Stimulated activated CD4-positive, alpha-beta T cell treated with anti-CD3 and anti-CD28 coated beads, Interleukin-1b, Interleukin-23, amount 100 ng/mL, for 24 hours (primary cell): ENCODE measurements at regions not wholly inside any gene's neighbourhood (a gene's known extent, or its start where the extent isn't known, plus 50 kb on each side); places are given as distances from the start of the nearest gene placed in this dataset.
"Not testable (repeated sequence)": the region's sequence is repeated elsewhere in the genome, so short reads cannot be mapped to it uniquely, and the experiment has no call there.

Source experiments
- DNase-seq, 4 experiments: peaks; one replicate each; pipeline ENCODE4 v3.0.0-alpha.2; 2020; ENCODE audit warnings: low read depth in 4 of 4, low spot score in 1 of 4

DNA sequence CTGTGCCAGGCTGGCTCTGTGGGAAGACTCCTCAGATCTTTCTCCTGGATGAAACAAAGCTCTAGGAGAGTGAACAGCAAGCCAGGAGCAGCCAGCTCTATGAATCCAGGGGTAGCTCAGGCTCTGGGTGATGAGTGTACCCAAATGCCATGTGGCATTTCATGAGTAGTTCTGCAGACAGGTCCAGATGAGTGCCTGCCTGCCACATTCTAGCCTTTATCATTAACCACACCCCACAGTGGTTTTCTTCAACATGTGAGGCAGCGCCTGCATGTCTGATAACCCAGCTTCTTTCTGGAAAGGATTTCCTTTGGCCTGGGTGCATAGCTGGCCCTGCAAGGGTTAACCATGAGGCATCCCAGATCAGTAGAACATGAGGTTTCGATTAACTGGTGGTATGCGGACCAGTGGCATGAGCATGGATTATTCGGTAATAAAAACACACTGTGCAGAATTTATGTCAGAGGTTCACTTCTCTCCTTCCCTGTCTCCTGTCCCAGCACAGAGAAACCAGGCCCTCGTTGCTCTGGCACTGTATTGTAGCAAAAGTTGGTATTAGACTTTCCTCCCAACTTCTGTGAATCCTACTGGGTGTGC, 381.9 kb upstream of the ZNF462 start:
- DNase-seq: no peak

- DNase-seq: no peak
Observed at GRCh38 chr9:106482733-106483132, 380.2 kb upstream of the ZNF462 start.

DNA sequence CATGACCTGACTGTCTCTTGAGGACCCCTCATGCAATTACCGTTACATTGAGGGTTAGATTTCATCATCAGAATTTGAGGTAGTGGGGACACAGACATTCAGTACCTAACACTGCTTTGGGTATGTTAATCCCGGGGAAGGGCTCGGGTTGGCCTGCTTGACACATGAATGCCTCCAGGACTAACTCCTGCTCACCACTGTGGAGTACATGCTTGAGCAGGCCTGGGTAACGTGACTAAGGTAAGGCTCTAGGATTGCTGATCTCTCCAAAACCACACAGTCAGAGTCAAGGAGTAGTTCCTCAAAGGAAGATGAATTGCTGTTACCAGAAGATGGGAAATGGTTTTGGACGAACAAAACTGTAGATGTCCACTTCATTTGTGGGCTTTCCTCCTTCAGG, 376.3 kb upstream of the ZNF462 start:
- DNase-seq: no peak

DNA sequence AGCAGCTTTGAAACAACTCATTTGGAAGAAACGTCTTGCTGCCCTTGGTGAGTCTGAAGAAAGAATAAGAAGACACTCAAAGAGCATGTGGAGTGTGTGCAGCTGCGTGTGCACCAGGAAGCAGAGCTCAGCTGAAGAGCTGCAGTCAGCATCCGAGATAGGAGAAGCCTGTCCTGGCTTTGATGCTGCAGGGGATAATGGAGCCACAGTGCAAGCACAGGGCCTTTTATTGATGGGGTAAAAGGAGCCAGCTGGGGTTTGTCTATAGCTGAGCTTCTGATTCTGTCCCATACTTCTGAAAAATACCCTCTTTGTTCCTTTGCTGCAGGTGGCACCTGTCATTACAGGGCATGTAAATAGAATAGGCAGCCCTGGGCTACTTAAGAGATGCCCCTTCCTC, 375.7 kb upstream of the ZNF462 start:
- DNase-seq: no peak

DNA sequence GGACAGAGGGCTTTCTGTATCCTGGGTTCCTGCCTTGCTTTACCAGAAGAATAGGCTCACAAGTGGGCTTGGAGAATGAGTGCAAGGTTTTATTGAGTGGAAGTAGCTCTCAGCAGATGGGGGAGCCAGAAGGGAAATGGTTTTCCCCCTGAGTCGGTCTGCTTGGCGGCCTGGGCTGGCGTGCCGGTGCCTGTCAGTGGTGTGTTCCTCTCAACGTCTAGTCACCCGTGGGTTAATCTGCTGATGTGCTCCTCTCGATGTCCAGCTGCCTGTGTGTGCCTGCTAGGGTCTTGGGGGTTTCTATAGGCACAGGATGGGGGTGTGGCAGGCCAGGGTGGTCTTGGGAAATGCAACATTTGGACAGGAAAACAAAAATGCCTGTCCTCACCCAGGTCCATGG, 370.8 kb upstream of the ZNF462 start:
- not testable (repeated sequence) for DNase-seq

DNA sequence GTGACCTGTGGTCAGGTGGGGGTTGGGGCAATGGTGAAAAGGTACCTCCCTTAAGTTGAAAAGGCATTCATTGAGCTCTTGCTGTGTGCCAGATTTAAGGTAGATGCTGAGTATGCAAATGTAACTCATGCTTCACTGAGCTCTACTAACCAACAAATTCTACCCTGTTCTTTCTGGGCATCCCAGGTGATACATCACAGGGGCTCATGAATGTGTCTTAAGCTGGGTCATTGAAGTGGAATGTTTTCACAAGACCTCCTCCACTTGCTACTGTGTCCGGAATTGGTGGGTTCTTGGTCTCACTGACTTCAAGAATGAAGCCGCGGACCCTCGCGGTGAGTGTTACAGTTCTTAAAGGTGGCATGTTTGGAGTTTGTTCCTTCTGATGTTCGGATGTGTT, 362.8 kb upstream of the ZNF462 start:
- DNase-seq: no peak

GRCh38 chr9:106501210-106501609, 361.8 kb upstream of the ZNF462 start:
- not testable (repeated sequence) for DNase-seq

- DNase-seq: no peak
Observed at GRCh38 chr9:106502930-106503329, 360.0 kb upstream of the ZNF462 start.

- no peak for DNase-seq
Observed at GRCh38 chr9:106503759-106504158, 359.2 kb upstream of the ZNF462 start.

DNA sequence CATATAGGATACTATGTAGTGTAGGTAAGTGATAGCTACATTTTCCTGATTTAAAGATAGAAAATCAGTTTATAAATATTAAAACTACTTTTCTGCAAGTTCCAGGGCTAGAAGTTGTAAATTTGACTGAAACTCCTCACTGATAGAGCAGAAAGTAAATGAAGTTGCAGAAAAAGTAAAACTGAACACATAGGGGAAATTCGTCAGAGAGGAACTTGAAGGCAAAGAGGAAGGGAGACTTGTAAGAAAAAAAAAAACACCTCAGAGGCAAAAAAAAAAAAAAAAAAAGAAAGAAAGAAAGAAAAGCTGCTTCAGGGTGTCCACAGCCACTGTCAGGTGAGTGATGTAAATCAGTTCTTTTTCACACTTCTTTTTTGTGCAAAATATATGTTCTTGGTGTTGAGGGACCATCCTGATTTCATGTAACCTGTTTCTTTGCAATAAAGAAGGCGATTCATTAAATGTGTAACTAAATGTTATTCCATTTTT, 336.2 kb upstream of the ZNF462 start:
- DNase-seq: no peak

DNA sequence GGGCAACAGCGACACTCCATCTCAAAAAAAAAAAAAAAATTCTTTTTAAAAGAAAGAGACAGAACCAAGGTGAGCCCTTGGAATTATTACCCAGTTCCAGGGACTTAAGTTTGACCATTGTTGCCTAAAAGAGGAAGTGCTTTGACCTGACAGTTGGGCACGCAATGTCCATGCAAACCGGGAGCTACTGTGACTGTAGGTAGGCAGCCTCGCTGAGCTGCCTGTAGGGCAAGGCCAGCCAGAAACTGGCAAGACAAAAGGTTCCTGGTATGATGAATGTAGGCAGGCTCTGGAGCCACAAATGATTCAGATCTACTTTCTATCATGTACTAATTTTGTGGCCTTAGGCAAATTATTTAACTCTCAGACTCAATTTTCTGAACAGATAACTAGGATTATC, 334.8 kb upstream of the ZNF462 start:
- DNase-seq: no peak

- no peak for DNase-seq
Observed at GRCh38 chr9:106529616-106530015, 333.4 kb upstream of the ZNF462 start.

GRCh38 chr9:106531491-106531890, 331.5 kb upstream of the ZNF462 start:
- DNase-seq: no peak

GRCh38 chr9:106532306-106533015, 330.5 kb upstream of the ZNF462 start:
- no peak for DNase-seq

GRCh38 chr9:106534800-106535199, 328.2 kb upstream of the ZNF462 start:
- DNase-seq: no peak

DNA sequence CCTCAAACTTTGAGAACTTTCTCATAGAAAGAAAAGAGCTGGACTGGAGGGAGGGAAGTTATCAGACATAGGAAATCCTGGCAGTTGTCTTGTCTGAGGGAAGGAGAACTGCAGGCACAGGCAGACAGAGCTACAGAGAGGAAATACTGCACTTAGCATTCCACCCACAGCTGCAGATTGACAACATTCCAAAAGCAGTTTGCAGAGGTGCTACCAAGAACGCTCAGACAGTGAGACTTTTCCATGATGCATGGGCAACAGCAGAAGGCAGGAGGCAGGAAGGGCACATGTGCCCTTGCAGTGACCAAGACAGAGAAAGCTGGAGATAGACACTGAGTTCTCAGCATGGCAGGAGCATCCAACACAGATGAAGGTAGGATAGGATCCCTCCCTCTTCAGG, 327.5 kb upstream of the ZNF462 start:
- DNase-seq: no peak

DNA sequence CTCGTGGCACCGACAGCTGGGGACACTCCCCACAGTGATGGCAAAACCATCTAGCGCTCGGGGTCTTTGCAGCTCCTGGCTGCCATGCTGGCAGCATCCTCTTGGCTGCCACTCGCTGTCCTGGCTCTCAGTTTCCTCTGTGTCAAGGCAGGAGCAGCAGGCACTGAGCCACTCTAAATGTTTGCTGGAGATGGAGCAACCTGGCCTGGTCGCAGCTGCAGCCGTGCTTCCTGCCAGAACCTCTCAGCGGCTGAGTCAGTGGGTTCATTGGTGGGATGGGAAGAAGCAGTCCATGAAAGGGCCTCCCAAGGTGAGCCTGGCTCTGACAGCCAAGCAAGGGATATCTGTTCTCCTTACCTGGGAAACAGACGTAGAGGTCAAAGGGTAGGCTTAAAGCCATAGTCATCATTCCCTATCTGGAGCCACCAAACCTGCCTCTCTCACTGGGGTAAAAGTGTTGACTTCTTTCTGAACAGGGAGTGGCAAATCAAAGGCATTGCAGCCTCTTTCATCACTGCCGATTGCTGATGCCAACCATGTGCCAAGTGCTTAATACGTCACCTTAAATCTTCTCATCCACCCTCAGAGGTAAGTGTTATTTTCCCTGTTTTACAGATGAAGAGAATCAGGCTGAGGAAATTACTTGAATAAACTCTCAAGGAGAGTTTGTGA, 304.8 kb upstream of the ZNF462 start:
- no peak for DNase-seq

GRCh38 chr9:106560540-106560939, 302.4 kb upstream of the ZNF462 start:
- no peak for DNase-seq

- no peak for DNase-seq
Observed at GRCh38 chr9:106575823-106576222, 287.1 kb upstream of the ZNF462 start.

DNA sequence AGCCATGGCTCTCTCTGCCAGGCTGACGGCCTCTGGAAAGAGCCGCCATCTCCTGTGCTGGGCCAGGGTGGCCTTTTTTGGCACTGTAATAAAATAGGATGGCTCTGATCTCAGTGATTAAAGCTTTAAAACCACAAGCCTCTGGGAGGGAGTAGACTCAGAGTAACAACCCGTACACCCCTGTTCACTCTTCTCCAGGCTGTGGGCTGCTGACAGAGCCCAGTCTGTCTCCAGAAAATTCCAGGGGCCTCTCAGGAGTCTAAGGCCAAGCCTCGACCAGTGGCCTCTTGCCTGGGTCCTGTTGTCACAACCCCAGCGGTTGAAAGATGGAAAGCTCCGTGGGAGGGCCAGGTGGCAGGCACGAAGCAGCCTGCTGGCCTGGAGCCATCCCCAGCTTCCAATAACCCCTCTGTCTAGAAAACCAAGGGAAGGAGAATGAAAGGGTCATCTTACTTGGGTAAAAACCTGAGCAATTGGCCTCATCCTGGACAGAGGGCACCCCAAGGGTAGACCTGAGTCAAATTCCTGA, 286.7 kb upstream of the ZNF462 start:
- DNase-seq: no peak

DNA sequence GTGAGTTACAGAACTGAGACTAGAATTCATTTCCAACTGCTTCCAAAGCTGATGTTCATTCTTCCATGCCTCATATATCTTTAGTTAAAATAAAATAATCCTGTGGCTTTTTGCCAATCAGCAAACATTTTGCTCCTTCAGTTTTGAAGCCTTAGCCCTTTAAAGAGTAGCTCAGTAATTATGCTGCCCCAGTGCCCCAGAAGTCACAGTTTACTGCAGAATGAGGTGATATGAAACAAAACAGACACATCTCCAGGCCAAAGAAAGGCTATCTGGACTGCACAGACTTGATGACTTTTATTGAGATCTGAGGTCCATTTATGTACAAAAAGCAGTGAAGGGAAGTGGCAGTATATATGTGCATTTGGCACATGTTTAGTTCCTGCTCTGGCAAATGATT, 285.8 kb upstream of the ZNF462 start:
- DNase-seq: no peak

DNA sequence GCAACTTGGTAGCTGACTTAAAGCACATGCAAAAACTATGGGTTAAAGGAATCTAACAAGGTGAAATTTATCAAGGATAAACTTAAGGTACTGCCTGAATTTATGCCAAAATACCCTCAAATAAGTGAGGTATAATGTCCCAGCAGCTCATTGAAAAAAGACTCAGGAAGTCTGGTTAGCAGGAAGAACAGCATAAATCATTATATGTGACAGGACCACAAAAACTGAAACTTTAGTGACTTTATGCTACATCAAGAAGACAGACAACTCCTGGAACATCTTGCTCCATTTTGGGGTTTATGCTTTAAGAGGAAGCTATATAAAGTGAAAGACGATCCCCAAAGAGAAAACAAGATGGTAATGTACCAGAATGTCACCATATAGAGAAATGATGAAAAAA, 282.4 kb upstream of the ZNF462 start:
- no peak for DNase-seq
